MM.1S (cell line): ENCODE measurements at regions not wholly inside any gene's neighbourhood (a gene's known extent, or its start where the extent isn't known, plus 50 kb on each side); places are given as distances from the start of the nearest gene placed in this dataset.

Experiments used
- EZH2 ChIP-seq: fragments of 300-600 bp; sonication (generic); optimal IDR thresholded peaks from 2 replicates; pipeline ENCODE3; 2017; ENCODE audit warnings: low read depth, mild to moderate bottlenecking, antibody characterized with exemption, low read length, mixed read lengths
- TF ChIP-seq, protein P1 (sequence below): fragments of 300-600 bp; sonication (generic); IDR thresholded peaks from 2 replicates; pipeline ENCODE4 v1.5.1; 2016; ENCODE audit warnings: antibody characterized with exemption, low read length, mixed read lengths

GRCh38 chr20:39111359-39112177 is 149.4 kb downstream of the DHX35 start:
- TF ChIP-seq EZH2, result no peak
- TF ChIP-seq, protein P1, sequence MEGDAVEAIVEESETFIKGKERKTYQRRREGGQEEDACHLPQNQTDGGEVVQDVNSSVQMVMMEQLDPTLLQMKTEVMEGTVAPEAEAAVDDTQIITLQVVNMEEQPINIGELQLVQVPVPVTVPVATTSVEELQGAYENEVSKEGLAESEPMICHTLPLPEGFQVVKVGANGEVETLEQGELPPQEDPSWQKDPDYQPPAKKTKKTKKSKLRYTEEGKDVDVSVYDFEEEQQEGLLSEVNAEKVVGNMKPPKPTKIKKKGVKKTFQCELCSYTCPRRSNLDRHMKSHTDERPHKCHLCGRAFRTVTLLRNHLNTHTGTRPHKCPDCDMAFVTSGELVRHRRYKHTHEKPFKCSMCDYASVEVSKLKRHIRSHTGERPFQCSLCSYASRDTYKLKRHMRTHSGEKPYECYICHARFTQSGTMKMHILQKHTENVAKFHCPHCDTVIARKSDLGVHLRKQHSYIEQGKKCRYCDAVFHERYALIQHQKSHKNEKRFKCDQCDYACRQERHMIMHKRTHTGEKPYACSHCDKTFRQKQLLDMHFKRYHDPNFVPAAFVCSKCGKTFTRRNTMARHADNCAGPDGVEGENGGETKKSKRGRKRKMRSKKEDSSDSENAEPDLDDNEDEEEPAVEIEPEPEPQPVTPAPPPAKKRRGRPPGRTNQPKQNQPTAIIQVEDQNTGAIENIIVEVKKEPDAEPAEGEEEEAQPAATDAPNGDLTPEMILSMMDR, result no peak
